ENCODE measurements at regions not wholly inside any gene's neighbourhood (a gene's known extent, or its start where the extent isn't known, plus 50 kb on each side); places are given as distances from the start of the nearest gene placed in this dataset.

GRCh38 chr2:133952896-133953295 is 301.0 kb upstream of the MGAT5 start:
- no peak for DNase-seq

GRCh38 chr2:133953524-133953923 is 300.3 kb upstream of the MGAT5 start:
- no peak for DNase-seq

DNA sequence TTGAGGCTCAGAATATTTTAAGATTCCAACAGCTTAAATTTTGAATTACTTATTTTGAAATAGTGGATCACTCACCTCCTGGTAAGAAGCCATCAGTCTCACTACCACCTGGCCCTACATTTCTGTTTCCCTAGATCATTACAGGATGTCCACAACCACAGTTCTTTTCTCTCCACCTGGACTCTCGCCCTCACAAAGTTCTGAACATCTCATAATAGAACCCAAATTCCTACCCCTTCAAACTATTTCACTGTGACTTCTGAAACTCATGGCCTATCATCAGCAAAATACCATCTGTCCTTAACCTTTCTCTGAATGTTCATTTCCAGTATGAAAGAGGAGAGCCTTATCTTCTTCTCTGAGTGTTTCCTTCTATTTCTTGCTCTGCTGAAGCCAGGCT is 299.2 kb upstream of the MGAT5 start:
- DNase-seq, result no peak

- no peak for DNase-seq
Observed at GRCh38 chr2:133955169-133955568, 298.7 kb upstream of the MGAT5 start.

DNA sequence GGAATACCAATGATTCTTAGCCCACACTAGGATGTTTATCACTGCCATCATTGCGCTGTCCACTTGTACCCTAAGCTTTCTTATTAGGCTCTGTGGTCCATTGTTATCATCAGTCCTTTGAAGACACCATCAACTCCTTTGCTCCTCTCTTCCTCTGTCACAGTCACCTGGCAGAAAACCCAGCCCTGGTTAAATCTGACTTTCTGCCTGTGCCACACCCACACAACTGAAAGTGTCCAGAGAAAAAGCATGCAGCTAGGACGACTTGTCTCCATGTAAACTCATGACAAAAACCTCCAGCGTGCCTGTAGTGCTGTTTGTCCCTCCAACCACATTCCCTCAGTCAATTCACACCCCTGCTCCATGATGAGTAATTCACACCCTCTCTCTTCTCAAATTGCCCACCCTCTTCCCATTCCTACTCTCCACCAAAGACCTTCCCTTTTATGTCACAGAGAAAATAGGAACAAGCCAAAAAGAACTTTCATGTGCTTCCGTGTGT is 297.4 kb upstream of the MGAT5 start:
- no peak for DNase-seq

DNA sequence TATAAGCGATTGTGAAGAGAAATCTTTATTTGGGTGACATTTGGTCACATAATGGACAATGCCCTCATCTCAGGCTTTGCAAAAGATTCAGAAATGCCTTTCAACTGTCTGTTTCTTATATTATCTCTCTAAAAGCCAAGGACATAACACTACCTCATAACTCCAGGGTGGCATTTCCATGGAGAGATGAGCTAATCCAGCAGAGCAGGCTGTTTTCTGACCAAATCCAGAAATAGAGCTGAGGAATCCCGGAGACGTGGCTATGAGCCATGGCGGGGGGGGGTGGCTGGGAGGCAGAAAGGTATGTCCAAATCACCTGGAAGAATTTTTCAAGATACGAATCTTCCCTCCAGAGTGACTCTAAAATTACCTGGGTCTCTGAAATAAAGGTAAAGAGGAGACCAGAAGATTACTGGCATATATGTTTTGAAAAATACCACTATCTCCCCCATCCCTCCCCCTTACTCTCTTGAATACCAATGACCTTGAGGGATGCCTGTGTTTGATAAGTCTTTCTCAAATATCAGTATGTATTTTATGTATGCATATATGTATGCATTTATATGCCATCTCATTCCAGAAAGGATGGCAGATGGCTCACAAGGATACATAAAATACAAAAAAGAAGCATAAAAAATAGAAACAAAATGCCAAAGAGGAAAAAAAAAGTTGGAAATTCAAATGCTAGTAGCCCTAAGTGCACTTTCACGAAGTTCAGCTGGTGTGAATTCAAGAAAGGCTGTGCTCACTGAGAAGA is 296.0 kb upstream of the MGAT5 start:
- no peak for DNase-seq

- no peak for DNase-seq
Observed at GRCh38 chr2:133959066-133959465, 294.8 kb upstream of the MGAT5 start.

GRCh38 chr2:133966720-133967304 is 287.1 kb upstream of the MGAT5 start:
- no peak for DNase-seq

GRCh38 chr2:133967326-133967725 is 286.5 kb upstream of the MGAT5 start:
- no peak for DNase-seq

GRCh38 chr2:133968446-133968845 is 285.4 kb upstream of the MGAT5 start:
- no peak for DNase-seq

DNA sequence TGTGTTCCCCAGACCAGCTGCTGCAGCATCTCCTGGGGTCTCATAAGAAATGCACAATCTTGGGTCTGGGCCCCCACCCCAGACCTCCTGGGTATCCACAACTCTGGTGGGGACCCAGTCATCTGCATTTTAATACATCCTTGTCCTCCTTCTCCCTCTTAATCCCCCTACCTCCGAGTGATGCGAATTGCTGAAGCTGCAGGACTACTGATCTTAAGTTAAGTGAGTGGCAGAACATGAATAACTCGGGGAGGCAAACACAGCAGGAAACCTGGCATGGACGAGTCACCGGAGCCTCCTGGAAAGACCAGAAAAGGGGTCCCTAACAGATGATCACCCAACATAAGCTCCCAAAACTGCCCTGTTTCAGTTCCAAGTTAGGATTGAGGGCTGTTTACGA is 283.2 kb upstream of the MGAT5 start:
- DNase-seq, result no peak

DNA sequence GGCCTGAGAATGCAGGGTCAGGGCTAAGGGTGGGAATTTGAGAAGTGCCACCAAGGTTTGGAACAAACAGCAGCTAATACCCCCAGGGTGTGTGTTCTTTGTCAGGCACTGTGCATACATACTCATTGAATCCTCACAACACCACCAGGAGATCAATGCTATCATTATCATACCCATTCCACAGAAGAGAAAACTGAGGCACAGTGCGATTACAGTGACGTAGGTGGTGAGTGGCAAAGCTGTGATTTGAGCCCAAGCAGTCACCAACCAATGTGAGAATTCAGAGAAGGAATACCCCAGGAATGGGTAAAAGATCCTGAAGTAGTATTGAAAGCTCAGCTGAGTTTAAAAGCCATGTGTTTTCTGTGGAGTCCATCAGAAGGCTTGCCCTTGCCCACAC is 281.6 kb upstream of the MGAT5 start:
- no peak for DNase-seq

DNA sequence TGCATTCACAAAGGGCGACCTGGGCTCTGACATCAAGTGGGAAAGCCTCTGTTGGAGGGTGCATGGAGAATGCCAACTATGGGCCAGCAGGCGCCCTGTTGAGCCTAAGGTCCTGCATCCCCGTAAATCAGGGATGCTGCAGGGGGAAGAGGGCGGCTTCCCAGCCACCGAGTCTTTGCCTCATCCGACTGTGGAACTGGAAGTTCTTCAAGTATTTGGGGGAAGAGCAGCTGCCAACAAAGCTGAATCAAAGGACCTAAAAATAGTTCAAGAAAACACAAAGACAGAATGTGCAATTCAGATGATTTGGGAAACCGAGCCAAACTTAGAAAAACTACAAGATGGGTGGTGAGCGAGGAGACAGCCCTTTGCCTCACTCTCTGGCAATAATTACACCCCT is 281.1 kb upstream of the MGAT5 start:
- DNase-seq, result no peak

- DNase-seq, result no peak
Observed at GRCh38 chr2:133974353-133974752, 279.5 kb upstream of the MGAT5 start.

GRCh38 chr2:133975135-133975534 is 278.7 kb upstream of the MGAT5 start:
- no peak for DNase-seq

- DNase-seq, result no peak
Observed at GRCh38 chr2:133975676-133976428, 278.0 kb upstream of the MGAT5 start.

DNA sequence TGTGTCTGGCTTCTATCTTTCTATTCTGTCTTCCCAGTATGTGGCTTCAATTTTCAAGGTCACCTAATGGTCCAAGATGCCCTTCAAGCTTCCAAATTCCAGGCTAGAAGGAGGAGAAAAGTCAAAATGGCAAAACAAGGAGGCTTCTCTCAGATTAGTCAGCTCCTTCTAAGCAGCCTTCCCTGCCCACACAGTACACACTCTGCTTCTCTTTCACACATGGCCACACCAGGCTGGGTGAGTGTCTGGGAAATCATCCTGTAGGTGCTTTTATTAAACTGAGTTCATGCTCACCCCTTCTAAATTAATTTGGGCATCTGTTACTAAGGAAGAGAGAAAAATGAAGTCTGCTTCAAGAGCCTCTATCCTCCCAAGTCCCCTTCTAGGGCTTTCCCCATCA is 277.2 kb upstream of the MGAT5 start:
- DNase-seq, result no peak

DNA sequence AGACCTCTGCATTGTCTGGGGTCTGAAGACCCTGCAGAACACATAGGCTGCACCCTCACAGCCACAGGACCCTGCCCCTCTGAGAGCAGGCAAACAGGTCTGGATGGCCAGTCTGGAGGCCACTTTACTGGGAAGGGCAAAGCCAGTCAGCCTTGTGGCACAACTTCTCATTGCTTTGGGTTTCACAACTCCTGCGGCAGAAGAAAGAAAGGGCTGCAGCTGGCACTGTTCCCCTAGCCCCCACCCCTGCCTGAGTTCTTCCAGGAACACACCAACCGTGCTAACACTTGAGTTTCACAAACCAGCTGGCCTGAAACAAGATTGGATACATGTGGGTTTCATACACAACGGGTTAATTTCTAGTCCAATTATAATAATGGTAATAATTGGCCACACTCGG is 276.5 kb upstream of the MGAT5 start:
- no peak for DNase-seq

- DNase-seq, result no peak
Observed at GRCh38 chr2:133982256-133982655, 271.6 kb upstream of the MGAT5 start.

DNA sequence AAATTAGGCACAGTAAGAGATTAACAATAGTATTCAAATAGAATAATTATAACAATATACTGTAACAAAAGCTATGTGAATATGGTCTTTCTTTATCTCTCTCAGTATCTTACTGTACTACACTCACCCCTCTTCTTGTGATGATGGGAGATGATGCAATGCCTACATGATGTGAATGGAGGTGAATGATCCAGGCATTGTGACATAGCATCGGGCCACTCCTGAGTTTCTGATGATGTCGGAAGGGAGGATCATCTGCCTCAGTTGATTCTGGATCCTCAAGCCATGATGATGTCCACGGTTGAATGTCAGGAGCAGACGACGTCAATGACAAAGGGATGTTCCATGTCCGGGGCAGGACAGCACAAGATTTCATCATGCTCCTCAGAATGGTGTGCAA is 268.3 kb upstream of the MGAT5 start:
- no peak for DNase-seq

GRCh38 chr2:133986081-133986837 is 267.6 kb upstream of the MGAT5 start:
- no peak for DNase-seq

GRCh38 chr2:133986881-133987795 is 266.7 kb upstream of the MGAT5 start:
- DNase-seq, result no peak

All from NCI-H1092 treated with DMSO at 0.1 percent for 48 hours (cell line).